ENCODE measurements at regions not wholly inside any gene's neighbourhood (a gene's known extent, or its start where the extent isn't known, plus 50 kb on each side); places are given as distances from the start of the nearest gene placed in this dataset.

- no peaks in the 10 kb centered on the region for H3K9me3 Mint-ChIP-seq
- POLR2A ChIA-PET: no interaction called here
- CTCF ChIA-PET: no interaction called here
- no peak for DNase-seq
- no peaks in the 10 kb centered on the region for H3K27me3 ChIP-seq (ENCODE audit: control insufficient read depth in 1 of 2, insufficient read depth in 2 of 2, low read length in 2 of 2)
- TF ChIP-seq CTCF (IDR thresholded peaks at IDR 0.05): no peak
- no peaks in the 10 kb centered on the region for H3K36me3 ChIP-seq (ENCODE audit: insufficient read depth, low read length)
- intact Hi-C loops (cut with DNase I, micrococcal nuclease): no loop called here
- H3K4me3 ChIP-seq (ENCODE audit: low read length): no peak overlapping the region
- no peak overlapping the region for H3K27ac Mint-ChIP-seq
- no peaks in the 10 kb centered on the region for H3K4me1 ChIP-seq (ENCODE audit: insufficient read depth, low read length)
- no peaks in the 10 kb centered on the region for H3K9me3 ChIP-seq (ENCODE audit: control insufficient read depth in 1 of 2, insufficient read depth in 1 of 2, low read length in 2 of 2)
- no peak overlapping the region for H3K4me3 Mint-ChIP-seq
- no peaks in the 10 kb centered on the region for H3K36me3 Mint-ChIP-seq (ENCODE audit: low read depth)
- no peak for ATAC-seq (ENCODE audit: poor library complexity)
- no peaks in the 10 kb centered on the region for H3K27me3 Mint-ChIP-seq
- no peak overlapping the region for H3K27ac ChIP-seq (ENCODE audit: low read depth in 1 of 2, low read length in 2 of 2)
- H3K4me1 Mint-ChIP-seq (ENCODE audit: low read depth): no peaks in the 10 kb centered on the region
Measured at GRCh38 chr5:158180407-158180806, 321.5 kb upstream of the CLINT1 start.

GRCh38 chr5:158179271-158179670, 320.3 kb upstream of the CLINT1 start:
- POLR2A ChIA-PET: no interaction called here
- H3K27me3 ChIP-seq (ENCODE audit: control insufficient read depth in 1 of 2, insufficient read depth in 2 of 2, low read length in 2 of 2): no peaks in the 10 kb centered on the region
- DNase-seq (no peak), ATAC-seq (ENCODE audit: poor library complexity) (no peak)
- no peak for TF ChIP-seq CTCF (IDR thresholded peaks at IDR 0.05)
- H3K27ac Mint-ChIP-seq: no peak overlapping the region
- no peaks in the 10 kb centered on the region for H3K27me3 Mint-ChIP-seq
- CTCF ChIA-PET: no interaction called here
- intact Hi-C loops (cut with DNase I, micrococcal nuclease): loop anchor here in 1 of 2 experiments (5.0 kb wide), 1 partner anchor 518 kb away; no protein-coding TSS in a partner anchor
- H3K36me3 ChIP-seq (ENCODE audit: insufficient read depth, low read length): no peaks in the 10 kb centered on the region
- H3K4me1 Mint-ChIP-seq (ENCODE audit: low read depth): no peaks in the 10 kb centered on the region
- H3K9me3 ChIP-seq (ENCODE audit: control insufficient read depth in 1 of 2, insufficient read depth in 1 of 2, low read length in 2 of 2): no peaks in the 10 kb centered on the region
- H3K4me3 Mint-ChIP-seq: no peak overlapping the region
- H3K9me3 Mint-ChIP-seq: no peaks in the 10 kb centered on the region
- H3K4me1 ChIP-seq (ENCODE audit: insufficient read depth, low read length): no peaks in the 10 kb centered on the region
- H3K36me3 Mint-ChIP-seq (ENCODE audit: low read depth): no peaks in the 10 kb centered on the region
- H3K4me3 ChIP-seq (ENCODE audit: low read length): no peak overlapping the region
- no peak overlapping the region for H3K27ac ChIP-seq (ENCODE audit: low read depth in 1 of 2, low read length in 2 of 2)

GRCh38 chr5:158178535-158178934, 319.6 kb upstream of the CLINT1 start:
- H3K9me3 Mint-ChIP-seq: no peaks in the 10 kb centered on the region

More at GRCh38 chr5:158178535-158178934, 319.6 kb upstream of the CLINT1 start:
- TF ChIP-seq CTCF (IDR thresholded peaks at IDR 0.05): no peak
- H3K4me3 ChIP-seq (ENCODE audit: low read length): no peak overlapping the region
- ChIA-PET CTCF (no interaction called here), POLR2A (no interaction called here)
- no peaks in the 10 kb centered on the region for H3K4me1 ChIP-seq (ENCODE audit: insufficient read depth, low read length)
- H3K4me3 Mint-ChIP-seq: no peak overlapping the region
- peaks cover 0 to 3% of the 10 kb centered on the region in 2 experiments for H3K27me3 ChIP-seq (ENCODE audit: control insufficient read depth in 1 of 2, insufficient read depth in 2 of 2, low read length in 2 of 2)
- ATAC-seq (ENCODE audit: poor library complexity): no peak
- no peak for DNase-seq
- H3K27me3 Mint-ChIP-seq: no peaks in the 10 kb centered on the region
- intact Hi-C loops (cut with DNase I, micrococcal nuclease): loop anchor here in 1 of 2 experiments (5.0 kb wide), 1 partner anchor 519 kb away; no protein-coding TSS in a partner anchor
- no peaks in the 10 kb centered on the region for H3K9me3 ChIP-seq (ENCODE audit: control insufficient read depth in 1 of 2, insufficient read depth in 1 of 2, low read length in 2 of 2)
- H3K27ac ChIP-seq (ENCODE audit: low read depth in 1 of 2, low read length in 2 of 2): no peak overlapping the region
- no peaks in the 10 kb centered on the region for H3K4me1 Mint-ChIP-seq (ENCODE audit: low read depth)
- H3K36me3 ChIP-seq (ENCODE audit: insufficient read depth, low read length): no peaks in the 10 kb centered on the region
- no peaks in the 10 kb centered on the region for H3K36me3 Mint-ChIP-seq (ENCODE audit: low read depth)
- no peak overlapping the region for H3K27ac Mint-ChIP-seq

All from CD4-positive, alpha-beta T cell (primary cell).